ENCODE measurements at regions not wholly inside any gene's neighbourhood (a gene's known extent, or its start where the extent isn't known, plus 50 kb on each side); places are given as distances from the start of the nearest gene placed in this dataset.

GRCh38 chr4:33722800-33723516 is 2521.4 kb downstream of the ARAP2 start:
- no peaks in the 10 kb centered on the region for H3K27me3 ChIP-seq
- no peak overlapping the region for H3K27ac ChIP-seq
- no peak for TF ChIP-seq EP300 (IDR thresholded peaks at IDR 0.05)
- no peak for TF ChIP-seq POLR2AphosphoS5 (IDR thresholded peaks at IDR 0.05)
- no peak for TF ChIP-seq POLR2A (IDR thresholded peaks at IDR 0.05)
- TF ChIP-seq CTCF (IDR thresholded peaks at IDR 0.05), result no peak
- peak in 1 of 2 donors; percentile 63 for ATAC-seq (ENCODE audit: low FRiP score in 2 of 2)
- WGBS, 2 donors, result 67 to 70% methylated on average over 7 of the region's 7 CpGs
- no peaks in the 10 kb centered on the region for H3K4me1 ChIP-seq
- H3K9me3 ChIP-seq, result no peaks in the 10 kb centered on the region
- H3K36me3 ChIP-seq, result no peaks in the 10 kb centered on the region
- no peak overlapping the region for H3K4me3 ChIP-seq
- no peak for DNase-seq

- Histone ChIP-seq H3K4me1 (no peaks in the 10 kb centered on the region), H3K4me3 (no peak overlapping the region), H3K27ac (no peak overlapping the region), H3K9me3 (no peaks in the 10 kb centered on the region), H3K36me3 (no peaks in the 10 kb centered on the region), H3K27me3 (no peaks in the 10 kb centered on the region)
- 75 to 80% methylated on average over 3 of the region's 3 CpGs for WGBS, 2 donors
- ATAC-seq (ENCODE audit: low FRiP score in 2 of 2), result no peak
- TF ChIP-seq CTCF (IDR thresholded peaks at IDR 0.05), result no peak
- no peak for TF ChIP-seq POLR2AphosphoS5 (IDR thresholded peaks at IDR 0.05)
- TF ChIP-seq POLR2A (IDR thresholded peaks at IDR 0.05), result no peak
- TF ChIP-seq EP300 (IDR thresholded peaks at IDR 0.05), result no peak
- no peak for DNase-seq
These were observed 2519.6 kb downstream of the ARAP2 start for GRCh38 chr4:33724685-33725084.

GRCh38 chr4:33725861-33726260 is 2518.5 kb downstream of the ARAP2 start:
- no peaks in the 10 kb centered on the region for H3K4me1 ChIP-seq
- ATAC-seq (ENCODE audit: low FRiP score in 2 of 2) (no peak), DNase-seq (no peak)
- no peak for TF ChIP-seq POLR2A (IDR thresholded peaks at IDR 0.05)
- no peak for TF ChIP-seq CTCF (IDR thresholded peaks at IDR 0.05)
- no peak for TF ChIP-seq EP300 (IDR thresholded peaks at IDR 0.05)
- TF ChIP-seq POLR2AphosphoS5 (IDR thresholded peaks at IDR 0.05), result no peak
- peaks cover 0 to 5% (median 0%) of the 10 kb centered on the region in 4 donors for H3K9me3 ChIP-seq
- no peaks in the 10 kb centered on the region for H3K36me3 ChIP-seq
- no peaks in the 10 kb centered on the region for H3K27me3 ChIP-seq
- no peak overlapping the region for H3K27ac ChIP-seq
- H3K4me3 ChIP-seq, result no peak overlapping the region
- WGBS, 2 donors, result 77 to 78% methylated on average over 2 of the region's 2 CpGs

- H3K36me3 ChIP-seq, result no peaks in the 10 kb centered on the region
- ATAC-seq (ENCODE audit: low FRiP score in 2 of 2), result no peak
- TF ChIP-seq CTCF (IDR thresholded peaks at IDR 0.05) (no peak), EP300 (IDR thresholded peaks at IDR 0.05) (no peak), POLR2A (IDR thresholded peaks at IDR 0.05) (no peak), POLR2AphosphoS5 (IDR thresholded peaks at IDR 0.05) (no peak)
- no peak for DNase-seq
- H3K27ac ChIP-seq, result no peak overlapping the region
- no peak overlapping the region for H3K4me3 ChIP-seq
- no peaks in the 10 kb centered on the region for H3K27me3 ChIP-seq
- no peaks in the 10 kb centered on the region for H3K4me1 ChIP-seq
- WGBS, 2 donors, result 69 to 82% methylated on average over 2 of the region's 2 CpGs
- no peaks in the 10 kb centered on the region for H3K9me3 ChIP-seq
These were observed 2506.6 kb downstream of the ARAP2 start for GRCh38 chr4:33737726-33738125.
